ENCODE measurements at regions not wholly inside any gene's neighbourhood (a gene's known extent, or its start where the extent isn't known, plus 50 kb on each side); places are given as distances from the start of the nearest gene placed in this dataset.
A peak's percentile ranks its signal among the peaks of the same experiment; 100 is the strongest.

DNA sequence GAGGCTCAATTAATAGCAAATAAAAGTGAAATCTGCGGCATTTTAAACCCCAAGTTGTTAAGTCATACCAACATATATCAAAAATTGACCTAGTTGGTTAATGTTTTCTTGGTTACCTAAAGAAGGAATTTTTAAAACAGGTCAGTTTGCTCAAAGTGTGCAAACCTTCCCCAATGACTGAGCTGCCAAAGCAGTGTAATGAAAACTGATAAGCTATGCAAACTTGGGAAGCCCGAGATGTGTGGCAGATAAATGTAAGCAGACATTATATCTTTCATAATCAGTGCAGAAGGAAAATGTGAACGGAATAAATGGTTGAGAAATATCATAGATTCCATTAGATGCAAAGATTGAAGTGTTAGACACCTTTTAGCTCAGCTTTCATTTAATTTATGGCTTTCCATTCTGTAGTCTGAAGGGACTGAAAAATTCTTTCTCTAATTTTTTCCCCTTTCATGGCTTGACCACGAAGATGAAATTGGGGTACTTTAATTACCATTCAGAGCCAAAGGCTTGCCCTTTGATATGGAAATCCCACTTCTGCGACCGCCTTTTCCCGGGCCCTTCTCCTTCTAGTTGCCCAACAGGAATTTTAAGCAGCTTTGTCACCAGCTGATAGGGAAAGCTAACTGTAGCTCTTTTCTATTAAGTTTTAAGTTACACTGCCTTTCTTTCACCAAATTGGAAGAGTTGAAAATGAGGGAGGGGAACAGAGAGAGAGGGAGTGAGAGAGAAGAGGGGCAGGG lies 306.6 kb upstream of the SOX5 start:
- Histone ChIP-seq H3K4me3 (no peak overlapping the region), H3K27me3 (no peaks in the 10 kb centered on the region), H3K9me3 (no peaks in the 10 kb centered on the region), H3K36me3 (no peaks in the 10 kb centered on the region), H3K27ac (no peak overlapping the region), H3K4me1 (no peaks in the 10 kb centered on the region)
- no peak for DNase-seq
- TF ChIP-seq, protein P1, sequence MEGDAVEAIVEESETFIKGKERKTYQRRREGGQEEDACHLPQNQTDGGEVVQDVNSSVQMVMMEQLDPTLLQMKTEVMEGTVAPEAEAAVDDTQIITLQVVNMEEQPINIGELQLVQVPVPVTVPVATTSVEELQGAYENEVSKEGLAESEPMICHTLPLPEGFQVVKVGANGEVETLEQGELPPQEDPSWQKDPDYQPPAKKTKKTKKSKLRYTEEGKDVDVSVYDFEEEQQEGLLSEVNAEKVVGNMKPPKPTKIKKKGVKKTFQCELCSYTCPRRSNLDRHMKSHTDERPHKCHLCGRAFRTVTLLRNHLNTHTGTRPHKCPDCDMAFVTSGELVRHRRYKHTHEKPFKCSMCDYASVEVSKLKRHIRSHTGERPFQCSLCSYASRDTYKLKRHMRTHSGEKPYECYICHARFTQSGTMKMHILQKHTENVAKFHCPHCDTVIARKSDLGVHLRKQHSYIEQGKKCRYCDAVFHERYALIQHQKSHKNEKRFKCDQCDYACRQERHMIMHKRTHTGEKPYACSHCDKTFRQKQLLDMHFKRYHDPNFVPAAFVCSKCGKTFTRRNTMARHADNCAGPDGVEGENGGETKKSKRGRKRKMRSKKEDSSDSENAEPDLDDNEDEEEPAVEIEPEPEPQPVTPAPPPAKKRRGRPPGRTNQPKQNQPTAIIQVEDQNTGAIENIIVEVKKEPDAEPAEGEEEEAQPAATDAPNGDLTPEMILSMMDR (IDR thresholded peaks at IDR 0.05) = no peak
- TF ChIP-seq POLR2A (IDR thresholded peaks at IDR 0.05) = no peak

DNA sequence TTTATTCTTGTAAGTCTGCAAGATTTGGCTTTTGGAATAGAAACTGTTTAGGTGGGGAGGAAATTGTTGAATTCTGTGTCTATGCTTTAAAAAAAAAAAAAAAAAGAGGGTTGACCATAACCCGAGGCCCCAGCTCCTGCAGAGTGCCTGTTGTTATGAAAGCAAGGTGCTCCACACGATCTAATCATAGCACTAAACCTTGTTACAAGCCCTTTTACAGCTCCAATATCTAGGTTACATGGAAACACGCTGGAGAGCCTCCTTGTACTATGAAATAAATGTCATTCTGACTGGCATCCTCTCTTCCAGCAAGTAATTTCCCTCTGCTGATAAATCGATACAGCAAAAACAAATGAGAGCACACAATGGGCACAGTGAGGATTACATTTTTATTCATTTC lies 303.1 kb upstream of the SOX5 start:
- Histone ChIP-seq H3K36me3 (no peaks in the 10 kb centered on the region), H3K4me3 (no peak overlapping the region), H3K27me3 (no peaks in the 10 kb centered on the region), H3K4me1 (no peaks in the 10 kb centered on the region), H3K9me3 (no peaks in the 10 kb centered on the region), H3K27ac (no peak overlapping the region)
- no peak for DNase-seq
- TF ChIP-seq, protein P1 (IDR thresholded peaks at IDR 0.05) = no peak
- TF ChIP-seq POLR2A (IDR thresholded peaks at IDR 0.05) = no peak

DNA sequence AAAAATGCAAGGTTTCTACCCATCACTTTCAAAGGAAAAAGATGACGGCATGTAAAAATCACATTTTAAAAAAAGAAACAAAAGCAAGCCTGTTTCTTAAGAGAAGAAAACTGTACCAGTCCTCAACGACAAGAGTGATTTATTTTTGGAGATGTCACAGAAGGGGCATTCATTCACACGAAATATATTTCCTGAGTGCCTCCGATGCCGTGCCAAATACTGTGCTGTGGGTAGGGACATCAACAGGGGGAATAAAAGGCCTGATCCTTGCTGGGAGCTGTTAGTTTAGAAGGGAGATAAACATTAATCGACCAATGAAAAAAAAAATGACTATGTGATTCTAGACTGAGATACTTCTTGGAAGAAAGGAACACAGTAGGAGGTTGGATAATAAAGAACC lies 297.5 kb upstream of the SOX5 start:
- no peak for DNase-seq
- Histone ChIP-seq H3K4me1 (no peaks in the 10 kb centered on the region), H3K27ac (no peak overlapping the region), H3K27me3 (no peaks in the 10 kb centered on the region), H3K36me3 (no peaks in the 10 kb centered on the region), H3K4me3 (no peak overlapping the region), H3K9me3 (no peaks in the 10 kb centered on the region)
- TF ChIP-seq, protein P1 (IDR thresholded peaks at IDR 0.05) = no peak
- no peak for TF ChIP-seq POLR2A (IDR thresholded peaks at IDR 0.05)

DNA sequence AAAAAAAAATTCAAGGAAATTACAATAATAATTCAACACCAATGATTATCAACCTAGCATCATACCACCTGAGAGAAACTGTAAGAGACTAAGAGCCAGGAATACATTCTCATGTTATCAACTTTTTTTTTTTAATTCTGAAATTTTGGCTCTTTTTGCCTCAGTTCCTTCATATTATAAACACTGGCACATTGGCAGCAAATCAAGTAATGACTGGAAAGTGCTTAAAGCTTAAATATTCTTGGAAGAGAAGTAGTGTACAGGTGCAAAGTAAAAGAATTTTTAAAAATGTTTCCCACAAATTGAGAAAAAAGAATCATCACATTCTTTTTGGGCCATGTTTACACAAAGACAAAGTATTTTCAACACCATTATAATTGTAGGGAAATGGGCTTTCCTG lies 296.9 kb upstream of the SOX5 start:
- no peaks in the 10 kb centered on the region for H3K36me3 ChIP-seq
- H3K4me3 ChIP-seq = no peak overlapping the region
- H3K4me1 ChIP-seq = no peaks in the 10 kb centered on the region
- DNase-seq = no peak
- no peak overlapping the region for H3K27ac ChIP-seq
- no peak for TF ChIP-seq POLR2A (IDR thresholded peaks at IDR 0.05)
- H3K9me3 ChIP-seq = no peaks in the 10 kb centered on the region
- H3K27me3 ChIP-seq = no peaks in the 10 kb centered on the region

DNA sequence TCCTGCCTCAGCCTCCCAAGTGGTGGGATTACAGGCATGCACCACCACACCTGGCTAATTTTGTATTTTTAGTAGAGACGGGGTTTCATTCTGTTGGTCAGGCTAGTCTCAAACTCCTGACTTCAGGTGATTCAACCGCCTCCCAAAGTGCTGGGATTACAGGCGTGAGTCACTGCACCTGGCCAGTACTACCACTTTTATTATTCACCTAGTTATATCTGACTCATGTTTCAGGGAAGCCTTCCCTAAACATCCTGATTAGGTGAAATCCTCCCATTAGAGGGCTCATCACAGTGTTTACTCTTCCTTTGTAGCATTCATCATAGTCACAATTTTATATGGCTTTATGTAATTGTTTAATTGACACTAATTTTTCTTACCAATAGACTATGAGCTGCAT lies 295.3 kb upstream of the SOX5 start:
- DNase-seq = peak in 1 of 3 donors; percentile 56
- Histone ChIP-seq H3K27me3 (no peaks in the 10 kb centered on the region), H3K9me3 (no peaks in the 10 kb centered on the region), H3K4me1 (no peaks in the 10 kb centered on the region), H3K36me3 (no peaks in the 10 kb centered on the region), H3K4me3 (no peak overlapping the region), H3K27ac (no peak overlapping the region)
- TF ChIP-seq, protein P1 (IDR thresholded peaks at IDR 0.05) = no peak
- no peak for TF ChIP-seq POLR2A (IDR thresholded peaks at IDR 0.05)

DNA sequence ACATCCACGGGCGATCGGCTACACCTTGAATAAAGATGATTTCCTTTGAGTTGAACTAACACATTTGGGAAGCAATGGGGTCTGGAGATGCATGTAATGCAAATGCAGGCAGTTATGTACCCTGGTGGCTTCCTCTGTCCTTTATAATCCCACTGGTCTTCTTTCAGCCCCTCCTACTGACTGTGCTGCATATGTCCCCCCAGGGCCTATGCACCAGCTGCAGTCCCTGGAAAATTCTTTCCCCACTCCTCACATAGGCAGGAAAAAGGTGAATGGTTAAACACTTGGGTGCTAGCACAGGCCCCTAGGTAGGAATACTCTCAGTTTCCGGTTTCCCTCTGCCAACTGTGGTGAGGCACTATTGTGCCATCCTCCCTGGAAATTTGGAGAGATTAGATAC lies 294.8 kb upstream of the SOX5 start:
- no peaks in the 10 kb centered on the region for H3K27me3 ChIP-seq
- no peaks in the 10 kb centered on the region for H3K4me1 ChIP-seq
- no peak for DNase-seq
- no peak overlapping the region for H3K27ac ChIP-seq
- no peak for TF ChIP-seq POLR2A (IDR thresholded peaks at IDR 0.05)
- TF ChIP-seq, protein P1 (IDR thresholded peaks at IDR 0.05) = no peak
- H3K4me3 ChIP-seq = no peak overlapping the region
- H3K36me3 ChIP-seq = no peaks in the 10 kb centered on the region
- no peaks in the 10 kb centered on the region for H3K9me3 ChIP-seq
